IgD-negative memory B cell (primary cell): ENCODE measurements at regions not wholly inside any gene's neighbourhood (a gene's known extent, or its start where the extent isn't known, plus 50 kb on each side); places are given as distances from the start of the nearest gene placed in this dataset.
"Not testable (repeated sequence)": the region's sequence is repeated elsewhere in the genome, so short reads cannot be mapped to it uniquely, and the experiment has no call there.

Experiments
- H3K27ac Mint-ChIP-seq, 3 donors: one replicate each; pipeline ENCODE4 v1.8.0; 2020 to 2022; ENCODE audit warnings: mild to moderate bottlenecking in 3 of 3, mixed read lengths in 3 of 3, moderate library complexity in 1 of 3
- H3K27me3 Mint-ChIP-seq: one replicate; pipeline ENCODE4 v1.8.0; 2021; ENCODE audit warnings: mixed read lengths
- H3K36me3 Mint-ChIP-seq: one replicate; pipeline ENCODE4 v1.8.0; 2020; ENCODE audit warnings: mild to moderate bottlenecking, mixed read lengths
- H3K4me1 Mint-ChIP-seq, 3 donors: one replicate each; pipeline ENCODE4 v1.8.0; 2020 to 2022; ENCODE audit warnings: mixed read lengths in 3 of 3, mild to moderate bottlenecking in 1 of 3
- H3K4me3 Mint-ChIP-seq, 4 donors: one replicate each; pipeline ENCODE4 v1.8.0; 2020 to 2022; ENCODE audit warnings: mild to moderate bottlenecking in 4 of 4, mixed read lengths in 4 of 4, moderate library complexity in 3 of 4
- H3K9me3 Mint-ChIP-seq, 3 donors: one replicate each; pipeline ENCODE4 v1.8.0; 2020 to 2021; ENCODE audit warnings: mixed read lengths in 3 of 3, mild to moderate bottlenecking in 1 of 3

DNA sequence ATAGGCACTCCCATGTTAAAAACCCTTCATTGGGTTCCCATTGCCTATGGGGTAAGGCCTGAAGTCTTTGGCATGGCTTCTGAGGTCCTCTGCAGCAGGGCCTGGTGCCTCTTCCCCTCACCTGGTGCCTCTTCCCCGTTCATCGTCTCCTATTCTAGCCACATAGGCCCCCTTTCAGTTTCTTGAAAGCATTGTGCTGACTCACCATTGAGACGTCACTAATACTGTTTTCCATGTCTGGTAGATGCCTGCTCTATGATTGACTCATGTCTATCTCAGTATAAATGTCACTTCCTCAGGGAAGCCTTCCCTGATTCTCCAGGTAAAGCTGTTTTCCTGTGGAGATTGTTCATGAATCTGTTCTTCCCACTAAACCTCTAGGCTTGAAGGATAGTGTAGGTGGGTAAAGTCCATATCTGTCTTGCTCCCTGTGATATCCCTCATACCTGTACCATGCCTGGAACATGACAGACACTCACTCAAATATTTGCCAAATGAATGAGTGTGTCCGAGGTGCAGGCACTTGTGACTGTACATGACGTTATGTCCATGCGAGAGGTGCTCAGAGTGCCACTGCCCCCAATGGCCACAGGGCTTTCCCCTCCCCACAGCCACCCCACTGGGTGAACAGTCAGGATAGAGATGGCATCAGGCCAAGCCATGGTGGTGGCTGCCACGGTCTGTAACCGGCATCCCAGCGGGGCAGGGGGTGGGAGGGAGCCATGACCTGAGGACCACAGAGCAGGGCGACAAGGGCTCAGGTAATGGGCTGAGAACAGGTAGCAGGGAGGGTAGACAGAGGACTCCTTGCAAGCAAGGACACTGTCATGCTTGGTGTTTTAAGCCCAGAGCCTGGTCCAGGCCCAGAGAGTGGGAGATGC lies 85.2 kb upstream of the FAM20A start:
- Mint-ChIP-seq H3K36me3 (no peaks in the 10 kb centered on the region), H3K4me1 (no peaks in the 10 kb centered on the region), H3K9me3 (peaks cover 6 to 7% (median 7%) of the 10 kb centered on the region in 3 donors), H3K27me3 (no peaks in the 10 kb centered on the region), H3K27ac (no peak overlapping the region), H3K4me3 (peak overlapping the region in 1 of 4 donors; percentile 45)

DNA sequence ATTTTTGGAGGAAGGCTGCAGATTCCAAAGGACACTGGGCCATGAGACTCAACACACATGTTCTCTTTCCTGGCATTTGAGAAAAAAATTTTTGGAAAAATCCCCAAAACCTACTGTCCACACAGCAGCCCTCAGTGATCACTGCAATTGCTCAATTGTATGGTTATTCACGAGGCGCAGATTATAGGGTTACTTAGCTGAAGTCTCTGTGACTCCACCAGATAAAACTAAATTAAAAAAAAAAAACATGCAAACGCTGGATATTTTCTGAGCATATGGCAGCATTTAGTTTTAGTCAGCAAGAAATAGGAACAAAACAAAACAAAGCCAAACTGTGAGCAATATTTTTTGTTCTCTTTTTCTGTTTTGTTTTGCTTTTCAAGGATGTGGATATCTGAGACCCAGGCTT lies 83.8 kb upstream of the FAM20A start:
- H3K9me3 Mint-ChIP-seq = peaks cover 6 to 7% (median 7%) of the 10 kb centered on the region in 3 donors
- no peaks in the 10 kb centered on the region for H3K36me3 Mint-ChIP-seq
- H3K4me3 Mint-ChIP-seq = no peak overlapping the region
- H3K27me3 Mint-ChIP-seq = peaks cover 3% of the 10 kb centered on the region
- H3K4me1 Mint-ChIP-seq = no peaks in the 10 kb centered on the region
- no peak overlapping the region for H3K27ac Mint-ChIP-seq

DNA sequence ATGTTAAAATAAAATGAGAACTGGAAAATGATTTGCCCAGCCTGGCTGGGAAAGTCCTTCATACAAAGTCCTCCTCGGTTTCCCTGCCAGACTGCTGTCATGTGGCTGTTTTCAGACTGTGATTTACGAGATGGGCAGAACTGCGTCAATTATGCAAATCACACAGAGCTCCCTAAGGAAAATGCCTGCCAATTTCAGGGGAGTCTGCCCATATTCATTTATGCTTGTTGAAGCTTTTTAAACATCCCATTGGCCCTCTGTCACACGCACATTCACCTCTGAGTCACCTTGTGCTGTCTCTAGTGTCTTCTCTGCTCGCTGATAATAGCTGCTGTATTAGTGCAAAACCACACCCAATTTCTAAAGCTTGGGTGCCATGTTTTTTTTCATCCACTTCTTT lies 81.7 kb upstream of the FAM20A start:
- Mint-ChIP-seq H3K4me3 (no peak overlapping the region), H3K27me3 (peaks cover 4% of the 10 kb centered on the region), H3K27ac (no peak overlapping the region), H3K4me1 (no peaks in the 10 kb centered on the region), H3K9me3 (peaks cover 6 to 7% (median 7%) of the 10 kb centered on the region in 3 donors), H3K36me3 (no peaks in the 10 kb centered on the region)

DNA sequence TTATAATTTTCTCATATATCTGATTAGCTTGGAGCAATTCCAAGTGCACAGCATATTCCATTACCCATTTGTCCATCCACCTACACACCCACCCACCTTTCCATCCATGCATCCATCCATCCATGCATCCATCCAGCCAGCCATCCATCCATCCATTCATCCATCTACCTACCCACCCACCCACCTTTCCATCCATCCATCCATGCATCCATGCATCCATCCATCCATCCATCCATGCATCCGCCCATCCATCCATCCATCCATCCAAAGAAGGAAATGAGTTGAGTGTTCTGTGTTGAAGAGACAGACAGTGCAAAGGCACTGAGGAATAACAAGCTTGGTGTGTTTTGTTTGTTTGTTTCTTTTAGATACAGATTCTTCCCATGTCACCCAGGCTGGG lies 78.7 kb upstream of the FAM20A start:
- Mint-ChIP-seq H3K4me1 (no peaks in the 10 kb centered on the region), H3K27ac (no peak overlapping the region), H3K36me3 (no peaks in the 10 kb centered on the region), H3K9me3 (peaks cover 6 to 9% (median 7%) of the 10 kb centered on the region in 3 donors), H3K4me3 (no peak overlapping the region), H3K27me3 (peaks cover 9% of the 10 kb centered on the region)

DNA sequence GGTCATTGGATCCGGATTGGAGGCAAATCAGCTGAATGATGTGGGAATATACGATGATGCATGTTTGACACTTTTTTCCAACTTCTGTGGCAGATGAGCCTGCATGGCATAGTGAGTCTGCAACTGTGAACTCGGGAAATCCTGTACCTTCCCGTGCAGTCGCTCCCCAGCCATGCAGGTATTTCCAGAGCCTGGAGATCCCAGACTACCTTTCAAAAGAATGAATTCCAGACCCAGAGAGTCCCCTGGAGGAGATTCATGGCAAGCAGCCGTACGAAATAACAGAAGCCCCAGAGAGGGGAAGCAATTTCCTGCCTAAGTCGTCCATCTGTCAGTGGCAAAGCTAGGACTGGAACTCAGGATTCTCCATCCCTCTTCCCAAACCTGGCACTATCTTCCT lies 75.7 kb upstream of the FAM20A start:
- H3K27me3 Mint-ChIP-seq = peaks cover 11% of the 10 kb centered on the region

DNA sequence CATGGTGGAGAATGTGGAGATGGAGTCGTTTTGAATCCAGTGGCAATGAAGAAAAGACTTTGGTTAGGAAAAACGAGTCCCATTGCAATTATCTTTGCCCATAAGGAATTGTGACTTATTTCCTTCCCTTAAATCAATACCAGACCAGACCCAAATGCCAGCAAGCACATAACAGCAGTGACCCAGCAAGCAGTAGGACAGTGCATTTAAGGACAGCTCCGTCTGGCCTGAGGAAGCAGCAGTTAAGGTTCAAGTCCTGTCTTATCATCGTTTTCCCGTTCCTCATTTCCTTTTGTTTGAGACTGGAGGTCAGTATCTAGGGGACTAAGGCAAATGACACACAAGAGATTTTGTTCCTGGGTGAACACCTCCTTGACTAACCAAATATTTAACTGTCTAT lies 74.6 kb upstream of the FAM20A start:
- Mint-ChIP-seq H3K27ac (no peak overlapping the region), H3K36me3 (no peaks in the 10 kb centered on the region), H3K4me1 (no peaks in the 10 kb centered on the region), H3K27me3 (peaks cover 10% of the 10 kb centered on the region), H3K9me3 (peaks cover 0 to 2% (median 0%) of the 10 kb centered on the region in 3 donors), H3K4me3 (no peak overlapping the region)

More for the DNA sequence above, 75.7 kb upstream of the FAM20A start:
- Mint-ChIP-seq H3K9me3 (peaks cover 0 to 2% (median 0%) of the 10 kb centered on the region in 3 donors), H3K4me1 (no peaks in the 10 kb centered on the region), H3K36me3 (no peaks in the 10 kb centered on the region), H3K4me3 (no peak overlapping the region), H3K27ac (no peak overlapping the region)

DNA sequence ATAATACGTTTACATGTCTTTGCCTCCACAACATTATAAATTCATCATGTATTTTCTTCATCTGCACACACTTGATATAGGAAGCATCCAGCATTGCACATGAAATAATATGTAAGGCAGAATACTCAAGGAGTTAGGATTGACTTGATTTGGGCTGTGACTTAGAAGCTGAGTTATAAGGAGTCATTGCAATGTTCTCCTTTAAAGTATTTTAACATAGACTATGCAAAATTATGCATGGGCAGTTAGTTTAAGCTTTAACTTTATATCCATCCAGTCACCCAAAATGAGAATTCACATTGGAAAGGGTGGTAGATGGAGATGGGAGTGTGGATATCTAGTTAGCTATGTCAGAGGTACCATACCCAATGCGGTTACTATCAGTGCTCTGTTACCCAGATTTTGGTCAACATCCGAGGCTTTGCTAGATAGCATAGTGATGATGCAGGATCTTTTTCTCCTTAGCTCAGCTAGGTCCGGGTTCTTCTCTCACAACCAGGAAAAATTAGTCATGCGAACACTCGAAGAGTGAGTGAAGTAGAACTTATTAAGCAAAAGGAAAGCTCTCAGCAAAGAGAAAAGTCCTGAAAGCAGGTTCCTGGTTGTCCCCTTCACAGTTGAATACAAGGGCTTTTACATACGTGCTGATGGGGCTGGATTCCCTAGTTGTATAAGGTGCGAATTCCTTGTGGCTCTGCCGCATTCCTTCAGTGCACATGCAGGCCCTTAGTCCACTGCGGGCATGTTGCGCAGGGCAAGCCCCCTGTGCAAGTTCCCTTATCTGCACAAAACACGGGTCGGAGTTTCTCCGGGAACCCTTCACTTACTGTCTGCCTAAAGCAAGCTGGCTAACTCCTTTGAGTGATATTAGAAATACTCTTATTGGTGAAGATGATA lies 73.1 kb upstream of the FAM20A start:
- no peaks in the 10 kb centered on the region for H3K4me1 Mint-ChIP-seq
- H3K27ac Mint-ChIP-seq = no peak overlapping the region
- H3K36me3 Mint-ChIP-seq = no peaks in the 10 kb centered on the region
- peaks cover 8% of the 10 kb centered on the region for H3K27me3 Mint-ChIP-seq
- H3K9me3 Mint-ChIP-seq = peaks cover 0 to 2% (median 0%) of the 10 kb centered on the region in 3 donors
- no peak overlapping the region for H3K4me3 Mint-ChIP-seq

DNA sequence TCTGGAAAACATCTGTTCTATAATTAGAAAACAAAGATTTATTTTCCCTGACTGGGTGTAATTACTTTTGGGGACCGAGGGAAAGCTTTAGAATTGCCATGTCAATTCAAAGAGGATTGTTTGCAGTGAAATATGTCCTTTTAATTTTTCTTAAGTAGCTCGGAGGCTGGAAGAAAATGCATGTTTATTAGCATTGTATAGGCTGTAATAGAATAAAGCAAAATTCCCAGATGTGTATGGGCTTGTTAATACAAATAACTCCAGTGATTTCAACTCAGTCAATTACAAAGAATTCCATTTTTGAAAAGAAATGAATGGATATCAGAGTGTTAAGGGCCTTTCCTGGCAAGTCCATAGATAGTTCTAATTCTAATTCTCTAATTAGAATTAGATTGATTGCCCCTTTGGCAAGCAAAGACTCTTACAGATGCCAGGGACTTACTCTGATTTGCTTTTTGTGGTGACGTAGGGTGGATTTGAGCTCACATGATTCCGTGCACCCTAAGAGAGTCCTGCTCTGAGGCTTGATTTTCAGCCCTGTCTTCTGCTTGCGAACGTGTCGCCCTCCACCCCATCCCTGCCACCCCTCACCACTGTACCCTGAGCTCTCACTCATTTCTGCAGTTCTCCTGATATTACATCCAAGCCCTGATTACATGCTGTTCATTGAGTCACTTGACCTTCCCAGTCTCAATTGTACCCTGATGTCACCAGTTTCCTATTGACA lies 70.0 kb upstream of the FAM20A start:
- Mint-ChIP-seq H3K27ac (no peak overlapping the region), H3K27me3 (peaks cover 3% of the 10 kb centered on the region), H3K36me3 (no peaks in the 10 kb centered on the region), H3K4me3 (no peak overlapping the region), H3K4me1 (no peaks in the 10 kb centered on the region), H3K9me3 (peaks cover 0 to 3% (median 0%) of the 10 kb centered on the region in 3 donors)

DNA sequence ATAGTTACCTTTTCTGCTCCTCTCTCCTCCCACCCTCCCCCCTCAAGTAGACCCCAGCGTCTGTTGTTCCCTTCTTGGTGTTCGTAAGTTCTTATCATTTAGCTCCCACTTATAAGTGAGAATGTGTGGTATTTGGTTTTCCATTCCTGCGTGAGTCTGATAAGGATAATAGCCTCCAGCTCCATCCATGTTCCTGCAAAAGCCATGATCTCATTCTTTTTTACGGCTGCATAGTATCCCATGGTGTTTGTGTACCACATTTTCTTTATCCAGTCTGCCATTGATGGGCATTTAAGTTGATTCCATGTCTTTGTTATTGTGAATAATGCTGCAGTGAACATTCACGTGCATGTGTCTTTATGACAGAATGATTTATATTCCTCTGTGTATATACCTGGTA lies 65.3 kb upstream of the FAM20A start:
- H3K9me3 Mint-ChIP-seq, H3K27ac Mint-ChIP-seq, H3K27me3 Mint-ChIP-seq, H3K36me3 Mint-ChIP-seq, H3K4me1 Mint-ChIP-seq, H3K4me3 Mint-ChIP-seq: not testable (repeated sequence)

DNA sequence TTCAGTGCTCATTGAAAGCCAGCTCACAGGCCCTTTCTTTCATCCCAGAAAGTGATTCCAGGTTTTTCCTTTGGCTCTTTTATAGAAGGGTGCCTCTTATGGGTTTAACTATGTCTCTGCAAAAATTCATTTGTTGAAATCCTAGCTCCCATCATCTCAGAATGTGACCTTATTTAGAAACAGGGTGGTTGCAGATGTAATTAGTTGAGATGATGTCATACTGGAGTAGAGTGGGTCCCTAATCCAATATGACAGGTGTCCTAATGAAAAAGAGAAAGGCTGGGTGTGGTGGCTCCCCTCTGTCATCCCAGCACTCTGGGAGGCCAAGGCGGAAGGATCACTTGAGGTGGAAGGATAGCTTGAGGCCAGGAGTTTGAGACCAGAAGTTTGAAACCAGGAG lies 64.2 kb upstream of the FAM20A start:
- Mint-ChIP-seq H3K4me1 (no peaks in the 10 kb centered on the region), H3K4me3 (no peak overlapping the region), H3K27ac (no peak overlapping the region), H3K9me3 (peaks cover 0 to 5% (median 2%) of the 10 kb centered on the region in 3 donors), H3K36me3 (no peaks in the 10 kb centered on the region), H3K27me3 (peaks cover 6% of the 10 kb centered on the region)

DNA sequence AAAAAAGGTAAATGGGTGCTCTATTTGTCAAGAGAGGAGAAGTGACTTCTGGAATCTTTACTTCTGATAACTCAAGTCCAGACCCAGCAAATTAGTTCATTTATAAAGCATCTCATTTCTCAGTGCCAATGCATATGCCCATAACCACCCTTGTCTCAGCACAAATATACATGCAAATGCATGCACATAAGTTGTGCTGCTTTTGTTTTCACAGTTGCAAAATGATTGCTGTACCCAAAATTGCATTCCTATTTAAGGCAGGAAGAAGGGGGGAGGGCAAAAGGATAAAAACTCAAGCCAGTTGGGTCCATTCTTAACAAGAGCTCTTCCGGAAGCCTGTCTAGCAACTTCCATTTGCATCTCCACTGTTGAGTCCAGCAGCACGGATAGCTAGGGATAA lies 61.3 kb upstream of the FAM20A start:
- no peak overlapping the region for H3K27ac Mint-ChIP-seq
- H3K36me3 Mint-ChIP-seq = no peaks in the 10 kb centered on the region
- no peaks in the 10 kb centered on the region for H3K4me1 Mint-ChIP-seq
- no peak overlapping the region for H3K4me3 Mint-ChIP-seq
- peaks cover 14% of the 10 kb centered on the region for H3K27me3 Mint-ChIP-seq
- peaks cover 0 to 5% (median 2%) of the 10 kb centered on the region in 3 donors for H3K9me3 Mint-ChIP-seq

DNA sequence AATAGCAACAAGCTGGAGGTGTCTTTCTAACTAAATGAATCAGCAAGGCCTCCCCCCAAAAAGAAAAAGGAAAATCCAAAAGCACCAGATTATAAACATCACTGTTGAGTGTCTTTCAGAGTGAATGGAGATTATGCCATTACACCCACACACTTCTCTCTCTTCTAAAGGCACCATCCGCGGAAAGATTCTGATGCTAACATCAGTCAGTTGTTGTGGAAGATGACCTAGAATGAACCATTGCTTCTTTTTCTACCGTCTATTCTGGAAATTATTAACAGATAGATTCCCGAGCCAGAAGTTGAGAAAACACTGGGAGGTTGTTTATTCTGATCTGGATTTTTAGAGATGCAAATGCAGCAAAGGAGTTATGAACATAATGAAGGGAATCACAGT lies 60.9 kb upstream of the FAM20A start:
- Mint-ChIP-seq H3K4me3 (no peak overlapping the region), H3K36me3 (no peaks in the 10 kb centered on the region), H3K27ac (no peak overlapping the region), H3K4me1 (no peaks in the 10 kb centered on the region), H3K9me3 (peaks cover 0 to 5% (median 2%) of the 10 kb centered on the region in 3 donors), H3K27me3 (peaks cover 14% of the 10 kb centered on the region)

DNA sequence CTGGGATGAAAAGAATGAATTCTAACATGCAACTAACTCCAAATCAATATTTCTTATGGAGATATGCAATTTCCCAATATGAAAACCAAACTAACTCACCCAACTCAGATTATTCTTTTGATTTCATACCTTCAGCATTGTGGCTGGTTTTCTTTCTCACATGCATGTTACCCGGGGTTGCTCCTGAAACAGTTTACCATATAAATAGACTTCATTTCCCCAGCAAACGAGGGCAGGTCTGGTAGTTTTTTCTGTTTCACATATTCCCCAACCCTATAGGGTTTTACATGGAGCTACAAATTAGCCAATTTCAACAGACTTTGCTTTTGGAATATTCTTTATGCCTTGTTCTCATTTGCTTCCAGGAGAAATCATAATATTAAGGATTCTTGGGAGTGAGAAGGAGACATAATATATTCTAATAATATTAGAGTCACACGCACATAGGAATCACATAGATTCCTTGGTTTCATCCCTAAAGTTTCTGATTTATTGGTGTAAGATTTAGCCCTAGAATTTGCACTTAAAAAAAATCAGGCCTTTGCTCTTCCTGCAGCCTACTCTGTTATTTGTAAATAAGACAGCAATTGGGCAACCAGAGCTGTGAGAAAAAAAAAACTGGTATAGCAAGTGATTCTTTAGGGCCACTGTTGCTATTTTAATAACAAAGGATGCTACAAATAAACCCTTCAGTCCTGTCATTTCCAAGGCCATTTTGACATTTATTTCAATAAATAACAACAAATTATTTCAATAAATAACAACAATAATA lies 60.3 kb upstream of the FAM20A start:
- no peak overlapping the region for H3K4me3 Mint-ChIP-seq
- H3K27me3 Mint-ChIP-seq = peaks cover 14% of the 10 kb centered on the region
- H3K9me3 Mint-ChIP-seq = peaks cover 0 to 4% (median 2%) of the 10 kb centered on the region in 3 donors
- H3K27ac Mint-ChIP-seq = no peak overlapping the region
- H3K4me1 Mint-ChIP-seq = no peaks in the 10 kb centered on the region
- H3K36me3 Mint-ChIP-seq = no peaks in the 10 kb centered on the region

DNA sequence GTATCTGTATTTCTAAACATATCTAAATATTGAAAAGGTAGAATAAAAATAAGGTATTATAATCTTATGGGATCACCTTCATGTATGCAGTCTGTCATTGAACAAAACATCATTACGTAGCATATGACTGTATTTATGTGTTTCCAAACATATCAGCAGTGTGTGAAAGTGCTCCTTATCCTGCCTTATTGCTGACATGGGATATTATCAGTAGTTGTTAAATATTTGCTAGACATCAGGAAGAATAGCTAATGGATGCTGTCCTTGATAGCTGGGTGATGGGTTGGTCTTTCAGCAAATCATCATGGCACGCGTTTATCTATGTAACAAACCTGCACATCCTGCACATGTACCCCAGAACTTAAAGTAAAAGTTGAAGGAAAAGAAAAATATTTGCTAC lies 59.1 kb upstream of the FAM20A start:
- Mint-ChIP-seq H3K27ac (no peak overlapping the region), H3K4me1 (no peaks in the 10 kb centered on the region), H3K9me3 (peaks cover 0 to 3% (median 2%) of the 10 kb centered on the region in 3 donors), H3K4me3 (no peak overlapping the region), H3K27me3 (peaks cover 14% of the 10 kb centered on the region), H3K36me3 (no peaks in the 10 kb centered on the region)
